ENCODE measurements at regions not wholly inside any gene's neighbourhood (a gene's known extent, or its start where the extent isn't known, plus 50 kb on each side); places are given as distances from the start of the nearest gene placed in this dataset.

DNA sequence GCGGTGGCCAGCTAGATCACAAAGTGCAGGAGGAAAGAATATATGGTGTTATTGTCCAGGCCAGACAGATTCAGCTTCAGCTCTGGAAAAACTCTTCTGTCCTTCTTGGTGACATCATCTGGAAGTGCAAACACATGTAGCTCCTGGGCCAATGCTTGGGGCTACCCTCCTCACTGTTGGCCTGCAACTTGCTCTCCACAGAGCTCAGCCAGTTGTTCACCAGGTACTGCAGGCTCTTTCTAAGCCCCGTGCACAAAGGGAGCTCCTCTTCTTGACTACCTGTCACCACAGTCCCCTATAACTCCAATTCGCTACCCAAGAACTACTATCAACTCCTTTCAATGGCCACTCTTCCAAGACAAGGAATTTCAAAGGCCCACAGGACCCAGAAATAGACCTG lies 1175.9 kb upstream of the CDH9 start:
- DNase-seq, result no peak

DNA sequence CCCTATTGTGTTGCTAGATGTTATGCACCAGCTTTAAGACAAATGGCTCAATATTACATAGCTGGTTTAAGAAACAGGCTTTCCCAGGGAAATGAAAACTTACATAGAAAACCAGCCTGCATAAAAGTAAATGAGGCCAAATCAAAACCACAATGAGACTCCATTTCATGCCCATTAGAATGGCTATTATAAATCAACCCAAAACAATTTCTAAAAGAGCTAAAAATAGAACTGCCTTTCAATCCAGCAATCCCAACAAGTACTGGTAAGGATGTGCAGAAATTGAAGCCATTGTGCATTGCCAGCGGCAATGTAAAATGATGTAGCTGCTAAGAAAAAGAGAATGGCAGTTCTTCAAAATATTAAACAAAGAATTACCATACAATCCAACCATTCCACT lies 1170.0 kb upstream of the CDH9 start:
- no peak for DNase-seq

DNA sequence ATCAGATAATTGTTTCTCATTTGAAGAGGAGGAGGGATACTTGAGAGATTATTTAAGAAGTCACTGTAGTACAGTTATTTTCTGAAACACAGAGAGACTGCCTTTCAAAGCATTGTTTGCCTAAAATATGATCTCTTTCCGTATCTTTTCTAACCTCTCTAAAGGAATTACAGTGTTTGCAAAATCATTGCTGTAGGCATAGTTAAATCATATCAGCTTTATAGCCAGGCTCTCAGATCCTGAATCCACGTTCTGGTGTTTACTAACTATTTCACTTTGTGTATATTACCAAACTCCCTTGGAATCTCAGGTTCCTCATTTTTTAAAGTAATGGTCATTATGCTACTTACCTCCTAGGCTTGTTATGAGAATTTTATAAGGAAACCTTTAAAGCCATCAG lies 1151.6 kb upstream of the CDH9 start:
- DNase-seq, result no peak

DNA sequence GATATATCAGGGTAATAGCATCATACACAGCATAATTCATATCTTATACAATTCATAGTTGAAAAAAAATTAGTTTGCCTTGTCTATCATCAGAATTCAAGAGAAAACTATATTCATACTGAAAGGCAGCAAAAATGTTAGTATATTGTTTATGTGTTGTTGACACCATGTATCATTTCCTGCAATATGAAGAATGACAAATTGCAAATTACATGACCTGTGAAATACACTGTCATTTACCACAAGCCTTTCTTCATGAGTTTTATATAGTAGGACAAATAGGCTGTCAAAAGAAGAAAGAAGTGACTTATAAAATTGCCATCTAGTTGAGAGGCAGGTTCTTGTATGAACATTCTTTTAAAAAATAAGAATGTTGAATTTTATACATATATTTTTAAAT lies 1136.3 kb upstream of the CDH9 start:
- no peak for DNase-seq

DNA sequence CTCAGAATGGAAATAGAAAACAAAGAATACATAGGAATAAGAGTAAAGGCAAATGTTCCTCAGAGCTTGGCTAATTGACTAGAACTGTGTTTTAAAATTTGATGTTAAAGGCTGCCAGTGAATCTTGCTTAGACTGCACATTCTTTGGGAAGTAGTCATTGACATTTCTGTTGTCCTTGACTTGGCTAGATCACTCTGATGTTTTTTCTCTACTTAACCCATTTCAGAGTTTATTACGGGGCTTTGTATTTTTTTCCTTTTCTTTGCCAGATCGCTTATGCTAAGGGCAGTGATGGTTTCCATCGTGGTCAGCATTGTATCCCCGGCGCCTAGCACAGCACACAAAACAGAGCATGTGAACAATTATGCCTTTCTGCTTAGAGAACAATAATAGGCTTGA lies 1126.7 kb upstream of the CDH9 start:
- DNase-seq, result no peak

DNA sequence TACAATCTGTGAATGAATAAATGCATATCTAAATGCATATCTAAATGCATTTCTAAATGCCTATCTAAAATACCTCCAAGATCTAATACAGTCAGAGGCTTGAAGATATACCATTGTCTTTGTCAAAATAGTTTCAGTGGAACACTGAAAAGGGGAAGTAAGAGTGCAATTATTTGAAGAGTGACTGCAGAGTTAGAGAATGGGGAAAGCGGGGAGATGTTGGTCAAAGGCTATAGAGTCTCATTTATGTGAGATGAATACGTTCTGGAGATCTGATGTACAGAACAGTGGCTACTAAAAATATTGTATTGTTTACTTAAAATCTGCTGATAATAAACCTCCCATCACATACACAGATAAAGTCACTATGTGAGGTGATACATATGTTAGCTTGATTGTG lies 1126.2 kb upstream of the CDH9 start:
- no peak for DNase-seq

DNA sequence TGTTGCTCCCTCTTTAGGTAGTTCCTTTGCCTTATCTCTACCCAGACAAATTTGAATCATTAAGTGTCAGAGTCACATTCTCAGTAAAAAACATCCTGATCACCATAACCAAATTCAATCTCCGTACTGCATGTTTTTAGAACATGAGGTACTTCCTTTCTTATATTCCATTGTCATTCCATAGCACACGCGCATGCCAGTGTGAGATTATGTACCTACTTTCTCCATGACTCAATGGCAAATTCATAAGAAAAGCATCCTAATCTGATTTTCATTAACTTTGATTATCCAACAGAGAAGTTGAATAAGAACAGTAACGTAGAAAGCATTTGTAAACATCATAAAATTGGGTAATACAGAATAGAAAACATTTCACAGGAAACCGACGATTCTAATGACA lies 1118.6 kb upstream of the CDH9 start:
- DNase-seq, result no peak

DNA sequence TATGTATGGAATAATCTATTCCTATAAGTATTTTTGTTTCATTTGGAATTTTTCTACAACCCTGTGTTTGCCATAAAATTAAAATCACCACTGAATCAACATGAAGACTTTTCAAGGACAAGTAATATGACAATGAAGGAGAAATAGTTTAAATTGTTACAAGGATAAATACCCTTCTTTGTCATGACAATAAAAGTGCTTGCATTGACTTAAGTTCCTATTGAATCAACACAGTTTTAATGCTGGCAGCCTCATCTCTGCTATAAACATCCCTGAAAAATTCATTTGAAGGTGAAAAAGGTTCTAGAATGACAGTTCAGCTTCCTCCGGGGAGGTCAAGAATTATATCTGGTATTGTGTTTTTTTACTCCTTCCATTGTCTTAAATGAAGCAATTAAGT lies 1105.1 kb upstream of the CDH9 start:
- no peak for DNase-seq

DNA sequence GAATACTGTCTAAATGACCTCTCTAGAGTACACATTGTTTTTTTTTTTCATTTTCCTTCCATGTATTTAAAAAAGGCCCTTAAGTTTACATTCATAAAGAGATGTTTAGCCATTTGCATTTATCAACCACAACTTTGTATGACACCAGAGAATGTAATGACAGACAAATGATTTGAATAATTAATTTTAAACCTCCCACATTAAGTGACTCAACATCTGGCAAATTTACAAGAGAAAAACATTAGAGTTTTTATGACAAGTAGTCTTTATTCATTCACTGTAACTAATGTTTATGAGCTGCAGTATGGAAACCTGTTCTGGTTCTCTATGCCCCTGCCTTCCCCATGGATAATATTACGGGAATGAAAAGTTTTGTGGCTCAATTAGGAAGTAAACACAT lies 1093.8 kb upstream of the CDH9 start:
- DNase-seq, result no peak

DNA sequence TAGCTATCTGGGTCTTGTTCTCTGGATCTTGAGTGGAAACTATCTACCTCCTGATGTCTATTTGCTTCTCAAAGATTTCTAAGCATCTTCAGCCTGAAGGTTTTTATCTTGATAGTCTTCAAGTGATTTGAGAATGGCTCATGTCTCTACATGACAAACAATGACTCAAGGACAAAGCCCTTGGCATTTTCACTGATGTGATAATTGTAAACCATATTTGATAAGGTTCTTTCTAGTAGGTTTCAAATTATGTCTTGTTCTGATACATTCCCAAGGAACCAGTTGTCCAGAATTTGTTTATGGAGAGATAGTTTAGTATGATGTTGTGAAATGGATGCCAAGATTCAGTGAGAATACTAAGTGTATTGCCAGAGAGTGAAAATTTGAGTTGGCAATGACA lies 1079.3 kb upstream of the CDH9 start:
- no peak for DNase-seq

DNA sequence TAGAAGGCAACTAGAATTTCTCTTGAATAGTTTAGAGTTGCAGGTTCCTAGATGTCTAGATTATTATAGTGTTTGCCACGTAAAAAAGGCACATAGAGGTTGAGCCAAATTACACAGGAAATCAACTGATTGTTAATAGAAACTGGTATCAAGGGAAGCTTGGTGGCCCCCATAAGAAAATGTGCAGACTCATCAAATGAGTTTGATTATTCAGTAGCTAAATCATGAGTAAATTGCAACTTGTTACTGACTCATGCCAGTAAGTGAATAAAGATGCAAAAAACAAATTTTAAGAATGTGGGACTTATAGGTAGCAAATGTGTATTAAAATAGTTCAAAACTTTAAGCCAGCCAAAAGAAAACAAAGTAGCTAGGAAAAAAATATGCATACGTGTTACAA lies 1078.9 kb upstream of the CDH9 start:
- DNase-seq, result no peak

DNA sequence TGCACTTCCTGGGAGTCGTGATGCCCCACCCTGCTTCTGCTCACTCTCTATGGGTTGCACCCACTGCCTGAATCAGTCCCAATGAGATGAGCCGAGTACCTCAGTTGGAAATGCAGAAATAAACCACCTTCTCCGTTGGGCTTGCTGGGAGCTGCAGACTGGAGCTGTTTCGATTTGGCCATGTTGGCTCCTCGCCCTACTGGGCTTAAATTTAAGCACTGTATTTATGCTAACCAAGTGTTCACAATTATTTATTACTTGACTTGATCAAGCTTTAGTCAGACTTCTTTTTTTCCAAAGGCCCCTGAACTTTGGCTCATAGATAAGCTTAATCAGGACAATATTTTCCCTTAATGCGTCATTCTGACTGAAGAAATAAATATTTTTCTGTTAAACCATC lies 1072.4 kb upstream of the CDH9 start:
- DNase-seq, result no peak

DNA sequence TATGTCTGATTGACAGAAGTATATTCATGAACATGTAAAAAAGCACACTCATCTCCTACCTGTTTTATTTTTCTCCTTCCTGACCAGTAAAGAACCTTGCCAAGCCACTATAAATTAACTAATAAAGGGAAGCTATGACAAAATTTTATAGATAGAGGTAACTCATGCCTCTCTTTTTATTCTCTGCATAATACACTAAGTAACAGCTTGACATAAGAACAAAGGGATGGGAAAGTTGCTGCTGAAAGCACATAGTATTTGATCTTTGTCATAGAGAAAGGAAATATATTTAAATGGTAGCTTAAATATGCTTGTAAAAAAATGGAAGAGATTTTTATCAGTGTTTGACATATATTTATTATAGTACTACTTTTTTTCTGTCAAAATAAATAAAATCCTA lies 1065.7 kb upstream of the CDH9 start:
- DNase-seq, result no peak

DNA sequence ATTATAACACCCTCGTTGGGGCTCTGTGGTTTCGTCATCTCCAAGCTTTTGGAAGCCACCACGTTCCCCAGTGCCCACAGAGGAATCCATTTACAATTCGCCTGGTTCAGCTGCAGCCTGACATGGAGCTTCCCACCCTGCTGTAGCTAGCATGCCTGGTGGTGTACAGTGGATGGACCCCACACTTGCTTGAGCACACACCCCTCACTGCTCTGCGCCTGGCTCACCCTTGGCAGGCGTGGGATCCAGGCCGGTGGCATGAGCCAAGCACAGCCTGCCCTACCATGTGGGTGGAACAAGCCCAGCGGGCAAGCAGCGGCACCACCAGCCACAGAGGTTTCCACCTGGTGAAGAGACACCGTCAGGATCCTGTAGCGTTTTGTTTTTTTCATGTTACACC lies 1045.7 kb upstream of the CDH9 start:
- DNase-seq, result no peak

DNA sequence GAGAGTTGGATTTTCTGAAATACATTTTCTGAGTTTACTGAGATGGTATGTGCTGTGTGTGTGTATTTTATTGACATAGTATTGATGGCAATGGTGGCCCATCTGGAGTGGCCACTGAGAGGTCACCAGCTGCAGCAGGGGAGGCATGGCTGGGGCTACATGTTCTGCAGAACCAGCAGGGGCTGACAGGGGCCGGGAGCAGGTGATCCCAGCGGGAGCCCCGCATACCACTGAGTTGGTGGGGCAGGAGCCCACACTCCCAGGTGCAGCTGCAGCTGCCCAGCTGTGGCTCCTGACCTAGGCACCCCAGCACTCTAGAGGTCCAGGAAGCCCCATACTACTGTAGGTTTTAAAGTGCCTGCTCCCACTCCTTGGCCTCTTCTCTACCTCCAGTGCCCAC lies 1044.2 kb upstream of the CDH9 start:
- DNase-seq, result no peak

DNA sequence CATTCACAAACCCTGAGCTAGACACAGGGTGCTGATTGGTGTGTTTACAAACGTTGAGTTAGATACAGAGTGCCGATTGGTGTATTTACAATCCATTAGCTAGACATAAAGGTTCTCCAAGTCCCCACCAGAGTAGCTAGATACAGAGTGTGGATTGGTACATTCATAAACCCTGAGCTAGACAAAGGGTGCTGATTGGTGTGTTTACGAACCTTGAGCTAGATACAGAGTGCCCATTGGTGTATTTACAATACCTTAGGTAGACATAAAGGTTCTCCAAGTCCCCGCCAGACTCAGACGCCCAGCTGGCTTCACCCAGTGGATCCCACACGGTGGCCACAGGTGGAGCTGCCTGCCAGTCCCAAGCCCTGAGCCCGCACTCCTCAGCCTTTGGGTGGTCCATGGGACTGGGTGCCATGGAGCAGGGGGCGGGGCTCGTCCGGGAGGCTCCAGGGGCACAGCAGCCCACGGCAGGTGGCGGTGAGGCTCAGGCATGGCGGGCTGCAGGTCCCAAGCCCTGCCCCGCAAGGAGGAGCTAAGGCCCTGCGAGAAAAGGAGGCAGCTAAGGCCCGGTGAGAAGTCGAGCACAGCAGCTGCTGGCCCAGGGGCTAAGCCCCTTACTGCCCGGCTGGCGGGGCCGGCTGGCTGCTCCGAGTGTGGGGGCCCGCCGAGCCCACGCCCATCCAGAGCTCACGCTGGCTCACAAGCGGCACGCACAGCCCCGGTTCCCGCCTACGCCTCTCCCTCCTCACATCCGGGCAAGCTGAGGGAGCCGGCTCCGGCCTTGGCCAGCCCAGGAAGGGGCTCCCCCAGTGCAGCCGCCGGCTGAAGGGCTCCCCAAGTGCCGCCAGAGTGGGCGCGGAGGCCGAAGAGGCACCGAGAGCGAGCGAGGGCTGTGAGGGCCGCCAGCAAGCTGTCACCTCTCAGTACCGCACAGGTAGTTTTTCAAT lies 1039.2 kb upstream of the CDH9 start:
- DNase-seq, result no peak

DNA sequence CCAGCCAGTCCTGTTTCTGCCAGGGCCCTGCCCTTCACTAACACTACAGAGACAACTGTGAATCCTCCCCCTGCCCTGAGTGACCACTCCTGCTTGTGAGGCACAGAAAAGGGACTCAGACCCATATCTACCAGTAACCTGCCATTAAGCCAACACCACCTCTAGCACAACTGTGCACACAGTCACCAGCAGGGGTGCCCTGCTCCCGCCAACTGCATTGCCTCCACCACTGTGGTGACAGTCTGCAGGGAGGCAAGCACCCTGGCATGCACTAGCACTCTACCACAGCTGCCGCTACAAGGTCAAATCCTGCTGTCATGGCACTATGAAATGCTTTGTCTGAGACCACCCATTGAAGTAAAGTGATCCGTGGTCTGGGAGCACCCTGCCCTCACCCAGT lies 1028.5 kb upstream of the CDH9 start:
- no peak for DNase-seq

DNA sequence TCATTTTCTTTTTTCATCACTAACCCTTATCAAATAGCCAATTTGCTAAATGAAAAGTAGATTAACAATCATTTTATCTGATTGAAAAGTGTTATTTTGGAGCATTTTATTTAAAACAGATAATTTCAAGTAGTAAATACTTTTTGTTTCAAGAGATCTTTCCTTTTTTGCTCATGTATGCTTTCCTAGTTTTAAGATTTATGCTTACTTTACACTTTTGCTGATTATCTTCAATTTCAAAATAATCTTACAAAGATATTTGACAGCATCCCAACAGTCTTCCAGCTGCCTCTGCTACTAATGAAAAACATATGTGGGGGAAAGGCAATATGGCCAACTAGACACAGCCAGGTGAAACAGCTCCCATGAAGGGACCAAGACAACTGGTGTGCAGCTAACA lies 1027.3 kb upstream of the CDH9 start:
- DNase-seq, result no peak

DNA sequence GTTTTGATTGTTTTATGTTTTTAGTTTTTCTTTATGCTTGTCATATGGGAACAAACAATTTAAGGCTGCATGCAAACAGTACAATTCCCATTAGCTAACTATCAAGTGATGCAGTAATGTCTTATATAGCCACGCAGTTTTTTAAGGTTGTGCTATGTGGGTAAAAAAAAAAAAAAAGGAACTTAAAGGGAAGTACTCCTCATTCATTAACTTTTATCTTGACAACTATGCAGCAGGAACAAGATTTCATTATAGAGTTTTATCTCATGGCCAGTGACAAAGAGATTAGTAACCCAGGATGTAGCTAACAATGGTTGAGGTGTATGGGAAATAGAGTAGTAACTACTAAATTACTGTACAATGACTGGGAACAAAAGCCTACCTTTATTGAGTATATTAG lies 1008.2 kb upstream of the CDH9 start:
- no peak for DNase-seq

DNA sequence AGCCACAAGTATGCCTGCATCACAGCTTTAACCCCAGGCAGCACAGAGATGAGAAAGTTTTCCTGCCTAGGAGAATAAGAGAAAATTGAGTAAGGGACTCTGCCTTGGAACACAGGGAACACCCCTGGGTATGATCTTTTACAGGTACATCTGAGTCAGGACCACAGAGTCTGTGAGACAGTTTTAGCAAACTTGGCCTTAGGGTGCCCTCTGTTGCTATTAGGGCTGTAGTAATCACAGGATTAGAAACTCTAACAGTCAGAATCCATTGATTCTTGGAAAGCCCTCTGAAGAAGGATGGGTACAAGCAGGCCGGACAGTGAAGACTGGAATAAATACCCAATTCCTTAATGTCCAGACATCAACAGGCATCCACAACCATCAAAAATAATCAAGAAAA lies 989.5 kb upstream of the CDH9 start:
- DNase-seq, result no peak

DNA sequence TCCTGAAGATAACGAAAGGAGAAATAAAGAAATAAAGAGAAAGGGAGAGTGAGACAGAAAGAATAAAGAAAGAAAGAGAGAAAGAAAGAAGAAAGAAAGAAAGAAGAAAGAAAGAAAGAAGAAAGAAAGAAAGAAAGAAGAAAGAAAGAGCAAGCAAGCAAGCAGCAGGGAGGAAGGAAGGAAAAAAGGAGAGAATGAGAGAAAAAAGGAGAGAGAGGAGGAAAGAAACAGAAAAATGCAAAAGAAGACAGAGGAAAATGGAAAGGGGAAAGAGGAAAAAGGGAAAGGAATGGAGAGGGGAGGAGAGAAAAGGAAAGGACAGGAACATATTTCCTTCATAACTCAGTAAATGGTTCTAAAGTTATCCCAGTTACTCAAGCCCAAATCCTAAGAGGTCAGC lies 978.8 kb upstream of the CDH9 start:
- DNase-seq, result no peak

DNA sequence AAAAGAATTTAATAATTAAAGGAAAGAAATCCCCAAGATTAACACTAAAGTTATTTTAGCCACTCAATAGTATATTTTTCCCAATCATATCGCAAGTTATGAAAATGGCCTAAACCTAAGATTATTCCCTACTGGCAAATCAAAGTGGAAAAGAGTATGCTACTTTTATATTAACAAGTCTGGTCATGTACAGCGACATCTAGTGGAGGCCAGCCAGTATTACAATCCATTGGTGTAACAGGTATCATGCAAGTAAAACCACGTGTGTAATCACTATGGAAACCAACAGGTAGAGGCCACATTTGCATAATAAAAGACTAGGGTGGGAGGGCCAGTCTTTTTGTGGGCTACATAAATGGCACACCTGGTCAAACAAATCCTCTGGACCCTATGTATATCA lies 976.4 kb upstream of the CDH9 start:
- DNase-seq, result no peak

DNA sequence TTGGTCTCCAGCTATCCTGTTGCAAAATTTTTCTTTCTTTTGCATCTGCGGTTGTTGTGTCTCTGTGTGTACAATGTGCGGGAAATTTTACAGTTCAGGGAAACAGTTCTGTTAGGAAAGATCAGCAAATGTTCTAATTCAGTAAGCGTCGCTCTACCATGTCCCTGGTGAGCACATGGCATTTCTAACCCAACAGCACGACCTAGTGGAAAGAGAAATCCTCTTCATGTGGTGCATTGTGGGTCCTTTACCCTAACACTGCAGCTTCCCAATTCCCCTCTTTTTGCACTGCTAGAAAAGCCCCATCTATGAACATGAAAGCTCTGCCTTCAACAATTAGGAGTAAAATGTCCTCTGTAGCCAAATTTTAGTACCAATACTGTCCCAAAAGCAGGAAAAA lies 974.2 kb upstream of the CDH9 start:
- no peak for DNase-seq

DNA sequence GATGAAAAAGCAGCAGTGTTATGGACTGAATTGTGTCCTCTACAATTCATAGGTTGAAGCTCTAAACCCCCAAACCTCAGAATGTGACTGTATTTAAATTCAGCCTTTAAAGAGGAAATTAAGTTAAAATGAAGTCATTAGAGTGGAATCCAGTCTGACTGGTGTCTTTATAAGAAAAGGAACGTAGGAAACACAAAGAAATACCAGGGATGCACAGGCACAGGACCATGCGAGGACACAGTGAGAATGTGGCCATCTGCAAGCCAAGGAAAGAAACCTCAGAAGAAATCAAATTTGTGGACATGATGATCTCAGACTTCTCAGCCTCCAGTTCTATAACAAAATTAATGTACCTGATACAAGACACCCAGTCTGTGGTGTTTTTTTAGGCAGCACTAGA lies 971.2 kb upstream of the CDH9 start:
- no peak for DNase-seq

DNA sequence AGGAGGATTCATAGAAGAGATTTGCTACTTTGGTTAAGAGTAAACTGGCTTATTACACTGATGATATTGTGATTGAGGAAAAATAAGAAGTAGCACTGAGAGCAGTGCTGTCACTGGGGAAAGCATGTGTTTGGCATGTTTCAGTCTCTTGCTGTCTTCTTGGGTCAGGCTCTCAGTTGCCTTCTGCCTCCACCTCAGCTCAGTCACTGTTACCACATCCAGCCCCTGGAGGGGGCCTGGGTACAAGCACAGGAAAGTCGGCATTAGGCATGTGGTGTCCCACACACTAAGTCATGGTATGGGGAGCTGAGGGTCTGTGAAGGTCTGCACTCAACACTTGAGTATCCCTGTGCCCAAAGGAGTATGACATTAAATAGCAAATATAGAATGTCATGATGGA lies 958.3 kb upstream of the CDH9 start:
- DNase-seq, result no peak
